ENCODE measurements at regions not wholly inside any gene's neighbourhood (a gene's known extent, or its start where the extent isn't known, plus 50 kb on each side); places are given as distances from the start of the nearest gene placed in this dataset.

DNA sequence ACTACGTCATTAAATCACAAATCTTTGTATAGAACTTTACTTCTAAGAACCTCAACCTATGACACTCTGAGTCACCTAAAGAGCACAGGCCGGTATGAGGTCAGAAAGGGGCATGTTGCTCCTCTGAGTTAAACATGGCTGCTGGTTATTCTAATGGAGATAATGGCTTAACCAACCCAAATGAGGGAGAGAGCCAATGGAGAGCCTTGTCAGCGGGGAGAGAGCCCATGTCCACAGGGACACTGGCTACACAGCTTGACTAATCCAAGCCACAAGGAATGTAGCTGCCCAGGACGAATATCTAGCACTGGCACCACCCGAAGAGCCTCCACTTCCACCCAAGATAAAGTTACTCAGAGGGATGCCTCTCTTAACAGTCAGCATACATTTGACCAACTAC is 77.0 kb upstream of the STAC start:
- Histone ChIP-seq H3K4me3 (no peak overlapping the region), H3K4me1 (no peaks in the 10 kb centered on the region), H3K27me3 (no peaks in the 10 kb centered on the region), H3K9me3 (no peaks in the 10 kb centered on the region), H3K36me3 (no peaks in the 10 kb centered on the region), H3K27ac (replicated peaks in 1 of 4) (no peak overlapping the region)
- intact Hi-C loops (cut with DNase I) = no loop called here
- WGBS = 94% methylated on average over 5 of the region's 5 CpGs
- TF ChIP-seq POLR2A (IDR thresholded peaks at IDR 0.05; ENCODE audit: low read depth) = no peak
- no peak for TF ChIP-seq CTCF (IDR thresholded peaks at IDR 0.05)
- no peak for TF ChIP-seq POLR2AphosphoS5 (IDR thresholded peaks at IDR 0.05)
- TF ChIP-seq EP300 (IDR thresholded peaks at IDR 0.05) = no peak
- DNase-seq (ENCODE audit: extremely low spot score) = no peak

GRCh38 chr3:36305929-36306520 is 74.3 kb upstream of the STAC start:
- Histone ChIP-seq H3K27ac (replicated peaks in 1 of 4) (no peak overlapping the region), H3K4me1 (no peaks in the 10 kb centered on the region), H3K4me3 (no peak overlapping the region), H3K36me3 (no peaks in the 10 kb centered on the region), H3K9me3 (no peaks in the 10 kb centered on the region), H3K27me3 (no peaks in the 10 kb centered on the region)
- no peak for DNase-seq (ENCODE audit: extremely low spot score)
- 86% methylated on average over 1 of the region's 1 CpG for WGBS
- no peak for TF ChIP-seq POLR2AphosphoS5 (IDR thresholded peaks at IDR 0.05)
- TF ChIP-seq POLR2A (IDR thresholded peaks at IDR 0.05; ENCODE audit: low read depth) = no peak
- TF ChIP-seq EP300 (IDR thresholded peaks at IDR 0.05) = no peak
- no peak for TF ChIP-seq CTCF (IDR thresholded peaks at IDR 0.05)
- intact Hi-C loops (cut with DNase I) = no loop called here

GRCh38 chr3:36309092-36309491 is 71.2 kb upstream of the STAC start:
- TF ChIP-seq CTCF (IDR thresholded peaks at IDR 0.05) = no peak
- no peak for TF ChIP-seq POLR2AphosphoS5 (IDR thresholded peaks at IDR 0.05)
- TF ChIP-seq EP300 (IDR thresholded peaks at IDR 0.05) = no peak
- TF ChIP-seq POLR2A (IDR thresholded peaks at IDR 0.05; ENCODE audit: low read depth) = no peak
- Histone ChIP-seq H3K4me3 (no peak overlapping the region), H3K27me3 (no peaks in the 10 kb centered on the region), H3K9me3 (no peaks in the 10 kb centered on the region), H3K36me3 (no peaks in the 10 kb centered on the region), H3K4me1 (no peaks in the 10 kb centered on the region), H3K27ac (replicated peaks in 1 of 4) (no peak overlapping the region)
- intact Hi-C loops (cut with DNase I) = no loop called here
- WGBS = 83% methylated on average over 1 of the region's 1 CpG
- DNase-seq (ENCODE audit: extremely low spot score) = no peak

DNA sequence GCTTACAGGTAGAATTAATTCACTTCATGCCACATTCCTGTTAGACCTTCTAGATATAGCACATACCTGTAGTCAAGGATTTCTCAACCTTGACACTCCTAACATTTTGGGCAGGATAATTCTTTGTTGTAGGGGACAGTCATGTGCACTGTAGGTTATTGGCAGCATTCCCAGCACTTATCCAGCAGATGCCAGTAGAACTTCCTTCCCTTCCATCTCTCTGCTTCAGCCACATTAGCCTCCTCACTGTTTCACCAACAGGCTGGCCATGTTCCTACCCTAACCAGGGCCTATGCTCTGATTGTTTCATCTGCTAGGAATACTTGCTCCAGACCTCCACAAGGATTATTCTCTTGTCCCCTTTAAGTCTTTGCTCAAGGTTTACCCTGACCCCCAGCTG is 68.0 kb upstream of the STAC start:
- DNase-seq (ENCODE audit: extremely low spot score) = no peak
- Histone ChIP-seq H3K27me3 (no peaks in the 10 kb centered on the region), H3K4me3 (no peak overlapping the region), H3K36me3 (no peaks in the 10 kb centered on the region), H3K4me1 (no peaks in the 10 kb centered on the region), H3K9me3 (peaks cover 0 to 10% (median 0%) of the 10 kb centered on the region in 4 donors), H3K27ac (replicated peaks in 1 of 4) (no peak overlapping the region)
- intact Hi-C loops (cut with DNase I) = no loop called here
- no peak for TF ChIP-seq POLR2A (IDR thresholded peaks at IDR 0.05; ENCODE audit: low read depth)

DNA sequence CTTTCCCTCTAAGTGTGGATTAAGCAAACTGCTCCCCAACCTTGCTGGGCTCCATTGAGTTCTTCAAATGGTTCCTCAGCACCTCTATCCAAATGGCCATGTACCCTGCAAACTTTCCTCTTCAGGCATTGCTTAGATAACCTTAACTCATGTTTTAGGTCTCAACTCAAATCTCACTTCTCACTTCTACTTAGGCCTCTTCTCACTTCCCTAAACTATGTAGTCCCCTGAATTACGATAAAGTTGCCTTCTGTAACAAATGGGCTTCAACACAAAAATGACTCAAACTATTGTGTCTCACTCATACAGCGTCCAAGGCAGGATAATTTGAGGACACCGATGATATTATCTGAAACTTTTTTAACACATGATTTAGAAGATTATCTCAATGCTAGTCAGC is 62.4 kb upstream of the STAC start:
- no peak for DNase-seq (ENCODE audit: extremely low spot score)
- Histone ChIP-seq H3K27me3 (no peaks in the 10 kb centered on the region), H3K9me3 (peaks cover 0 to 10% (median 0%) of the 10 kb centered on the region in 4 donors), H3K27ac (replicated peaks in 1 of 4) (no peak overlapping the region), H3K4me3 (no peak overlapping the region), H3K36me3 (no peaks in the 10 kb centered on the region), H3K4me1 (no peaks in the 10 kb centered on the region)
- 58% methylated on average over 3 of the region's 3 CpGs for WGBS
- intact Hi-C loops (cut with DNase I) = no loop called here
- TF ChIP-seq POLR2AphosphoS5 (IDR thresholded peaks at IDR 0.05) = no peak
- TF ChIP-seq EP300 (IDR thresholded peaks at IDR 0.05) = no peak
- no peak for TF ChIP-seq POLR2A (IDR thresholded peaks at IDR 0.05; ENCODE audit: low read depth)
- TF ChIP-seq CTCF (IDR thresholded peaks at IDR 0.05) = no peak

Data from esophagus muscularis mucosa (tissue), 4 donors.